ENCODE measurements at regions not wholly inside any gene's neighbourhood (a gene's known extent, or its start where the extent isn't known, plus 50 kb on each side); places are given as distances from the start of the nearest gene placed in this dataset.

GRCh38 chr6:78487401-78487800 lies 379.9 kb upstream of the IRAK1BP1 start:
- no peak for TF ChIP-seq ZFP30 (CRISPR knock-in tag; IDR thresholded peaks at IDR 0.05)
- TF ChIP-seq TCF4 (CRISPR knock-in tag; IDR thresholded peaks at IDR 0.05; ENCODE audit: borderline replicate concordance), result no peak
- no peak for TF ChIP-seq ZNF70 (CRISPR knock-in tag; IDR thresholded peaks at IDR 0.05)
- no peak for TF ChIP-seq ZC3H10 (CRISPR knock-in tag; IDR thresholded peaks at IDR 0.05)
- TF ChIP-seq CREB5 (CRISPR knock-in tag; IDR thresholded peaks at IDR 0.05; ENCODE audit: low read depth), result no peak
- TF ChIP-seq GLIS3 (CRISPR knock-in tag; IDR thresholded peaks at IDR 0.05), result no peak
- no peak for TF ChIP-seq ISL1 (CRISPR knock-in tag; IDR thresholded peaks at IDR 0.05)
- TF ChIP-seq ESRRG (CRISPR knock-in tag; IDR thresholded peaks at IDR 0.05), result no peak
- TF ChIP-seq OSR1 (CRISPR knock-in tag; IDR thresholded peaks at IDR 0.05), result no peak
- no peak for TF ChIP-seq PPARA (CRISPR knock-in tag; IDR thresholded peaks at IDR 0.05; ENCODE audit: borderline replicate concordance)
- no peak for TF ChIP-seq ARNTL (CRISPR knock-in tag; IDR thresholded peaks at IDR 0.05; ENCODE audit: borderline replicate concordance, low read depth)
- no peak for TF ChIP-seq CSRNP3 (CRISPR knock-in tag; IDR thresholded peaks at IDR 0.05)
- no peak for TF ChIP-seq PATZ1 (CRISPR knock-in tag; IDR thresholded peaks at IDR 0.05; ENCODE audit: borderline replicate concordance)
- no peak for TF ChIP-seq CSDC2 (CRISPR knock-in tag; IDR thresholded peaks at IDR 0.05)
- no peak for TF ChIP-seq TOX (CRISPR knock-in tag; IDR thresholded peaks at IDR 0.05; ENCODE audit: borderline replicate concordance)
- peak; percentile 71 for ATAC-seq

GRCh38 chr6:78489874-78490273 lies 377.5 kb upstream of the IRAK1BP1 start:
- no peak for TF ChIP-seq TSHZ2 (CRISPR knock-in tag; IDR thresholded peaks at IDR 0.05)
- no peak for TF ChIP-seq CSRNP3 (CRISPR knock-in tag; IDR thresholded peaks at IDR 0.05)
- no peak for TF ChIP-seq ZC3H10 (CRISPR knock-in tag; IDR thresholded peaks at IDR 0.05)
- TF ChIP-seq SNAI2 (CRISPR knock-in tag; IDR thresholded peaks at IDR 0.05), result no peak
- no peak for TF ChIP-seq ZFP30 (CRISPR knock-in tag; IDR thresholded peaks at IDR 0.05)
- no peak for TF ChIP-seq ZFP3 (CRISPR knock-in tag; IDR thresholded peaks at IDR 0.05)
- no peak for ATAC-seq

GRCh38 chr6:78492351-78493017 lies 374.9 kb upstream of the IRAK1BP1 start:
- ATAC-seq, result no peak
- no peak for TF ChIP-seq ZFP3 (CRISPR knock-in tag; IDR thresholded peaks at IDR 0.05)
- no peak for TF ChIP-seq GLIS3 (CRISPR knock-in tag; IDR thresholded peaks at IDR 0.05)
- TF ChIP-seq ZFP30 (CRISPR knock-in tag; IDR thresholded peaks at IDR 0.05), result no peak
- TF ChIP-seq BACH2 (CRISPR knock-in tag; IDR thresholded peaks at IDR 0.05; ENCODE audit: borderline replicate concordance), result no peak
- TF ChIP-seq POU6F1 (CRISPR knock-in tag; IDR thresholded peaks at IDR 0.05; ENCODE audit: borderline replicate concordance, low read depth), result no peak
- TF ChIP-seq PPARA (CRISPR knock-in tag; IDR thresholded peaks at IDR 0.05; ENCODE audit: borderline replicate concordance), result no peak
- TF ChIP-seq ESRRG (CRISPR knock-in tag; IDR thresholded peaks at IDR 0.05), result no peak
- TF ChIP-seq ARNTL (CRISPR knock-in tag; IDR thresholded peaks at IDR 0.05; ENCODE audit: borderline replicate concordance, low read depth), result no peak
- TF ChIP-seq PATZ1 (CRISPR knock-in tag; IDR thresholded peaks at IDR 0.05; ENCODE audit: borderline replicate concordance), result no peak
- no peak for TF ChIP-seq CSDC2 (CRISPR knock-in tag; IDR thresholded peaks at IDR 0.05)
- TF ChIP-seq ZNF8 (CRISPR knock-in tag; IDR thresholded peaks at IDR 0.05), result no peak
- no peak for TF ChIP-seq ZNF565 (CRISPR knock-in tag; conservative IDR thresholded peaks at IDR 0.05; ENCODE audit: low read depth)
- TF ChIP-seq CREB5 (CRISPR knock-in tag; IDR thresholded peaks at IDR 0.05; ENCODE audit: low read depth), result no peak
- TF ChIP-seq TOX (CRISPR knock-in tag; IDR thresholded peaks at IDR 0.05; ENCODE audit: borderline replicate concordance), result no peak
- no peak for TF ChIP-seq ZNF70 (CRISPR knock-in tag; IDR thresholded peaks at IDR 0.05)
- no peak for TF ChIP-seq TCF4 (CRISPR knock-in tag; IDR thresholded peaks at IDR 0.05; ENCODE audit: borderline replicate concordance)

Data from SK-N-SH treated with all-trans-retinoic acid at 6 μM for 48 hours (cell line).